HL-60 (cell line): ENCODE measurements at regions not wholly inside any gene's neighbourhood (a gene's known extent, or its start where the extent isn't known, plus 50 kb on each side); places are given as distances from the start of the nearest gene placed in this dataset.

ENCODE experiments used
- DNase-seq, 2 experiments: peaks; one replicate each; pipeline ENCODE4 v3.0.0-alpha.2; 2010 to 2020; ENCODE audit warnings: low read depth in 1 of 2, low spot score in 1 of 2
- H3K27ac ChIP-seq: fragments of 250-450 bp; sonication (Bioruptor Pico); replicated peaks from 2 replicates; pipeline ENCODE4 v1.5.1; 2020; ENCODE audit warnings: mild to moderate bottlenecking, moderate library complexity
- H3K27me3 ChIP-seq: fragments of 250-450 bp; sonication (Bioruptor Pico); 2 replicates; pipeline ENCODE4 v1.5.1; 2021; ENCODE audit warnings: mild to moderate bottlenecking, moderate library complexity; ENCODE audit not compliant: insufficient read depth, poor library complexity, severe bottlenecking
- H3K4me3 ChIP-seq: replicated peaks from 2 replicates; pipeline ENCODE4 v1.5.1; 2011; ENCODE audit warnings: mild to moderate bottlenecking, control low read depth, low read length; ENCODE audit not compliant: insufficient read depth
- CTCF ChIP-seq: IDR thresholded peaks from one replicate; pipeline ENCODE4 v1.5.1; 2011; ENCODE audit warnings: low read length, control low read depth, inconsistent platforms; ENCODE audit not compliant: insufficient read depth
- GABPA ChIP-seq: IDR thresholded peaks from 2 replicates; pipeline ENCODE4 v1.6.1; 2012; ENCODE audit warnings: low read depth
- POLR2AphosphoS5 ChIP-seq: IDR thresholded peaks from 2 replicates; pipeline ENCODE4 v1.6.1; 2012; ENCODE audit warnings: low read depth
- REST ChIP-seq: IDR thresholded peaks from 2 replicates; pipeline ENCODE4 v1.6.1; 2012; ENCODE audit warnings: low read depth; ENCODE audit not compliant: insufficient replicate concordance
- SPI1 ChIP-seq: IDR thresholded peaks from 2 replicates; pipeline ENCODE4 v1.6.1; 2012; ENCODE audit warnings: low read depth, mild to moderate bottlenecking, borderline replicate concordance

GRCh38 chr13:74040200-74040599 lies 94.0 kb downstream of the KLF12 start:
- DNase-seq: peak in 1 of 2 experiments; percentile 40
- no peak overlapping the region for H3K4me3 ChIP-seq
- H3K27ac ChIP-seq: no peak overlapping the region
- TF ChIP-seq CTCF: peak; percentile 51
- no peak for TF ChIP-seq SPI1
- TF ChIP-seq POLR2AphosphoS5: no peak
- TF ChIP-seq GABPA: no peak
- TF ChIP-seq REST: no peak
- no peaks in the 10 kb centered on the region for H3K27me3 ChIP-seq

GRCh38 chr13:74039667-74040066 lies 94.5 kb downstream of the KLF12 start:
- Histone ChIP-seq H3K27me3 (no peaks in the 10 kb centered on the region), H3K4me3 (no peak overlapping the region), H3K27ac (no peak overlapping the region)
- DNase-seq: no peak
- no peak for TF ChIP-seq CTCF
- TF ChIP-seq SPI1: no peak
- TF ChIP-seq GABPA: no peak
- no peak for TF ChIP-seq REST
- no peak for TF ChIP-seq POLR2AphosphoS5

GRCh38 chr13:74039154-74039553 lies 95.0 kb downstream of the KLF12 start:
- no peaks in the 10 kb centered on the region for H3K27me3 ChIP-seq
- no peak overlapping the region for H3K4me3 ChIP-seq
- H3K27ac ChIP-seq: no peak overlapping the region
- DNase-seq: no peak
- TF ChIP-seq CTCF (no peak), REST (no peak), GABPA (no peak)
